SU-DHL-6 (cell line): ENCODE measurements at regions not wholly inside any gene's neighbourhood (a gene's known extent, or its start where the extent isn't known, plus 50 kb on each side); places are given as distances from the start of the nearest gene placed in this dataset.

Experiments used
- EZH2phosphoT487 ChIP-seq: fragments of 200-600 bp; sonication (generic), shearing (Covaris generic); conservative IDR thresholded peaks from 2 replicates; pipeline ENCODE4 v1.6.1; 2018; ENCODE audit warnings: mild to moderate bottlenecking, antibody characterized with exemption, low read length, moderate library complexity, mixed read lengths
- TF ChIP-seq, protein P1 (sequence below): fragments of 200-600 bp; sonication (generic); IDR thresholded peaks from one replicate; pipeline ENCODE4 v1.5.1; 2017; ENCODE audit warnings: antibody characterized with exemption, mild to moderate bottlenecking, low read length, moderate library complexity; ENCODE audit not compliant: insufficient read depth, poor library complexity, severe bottlenecking

DNA sequence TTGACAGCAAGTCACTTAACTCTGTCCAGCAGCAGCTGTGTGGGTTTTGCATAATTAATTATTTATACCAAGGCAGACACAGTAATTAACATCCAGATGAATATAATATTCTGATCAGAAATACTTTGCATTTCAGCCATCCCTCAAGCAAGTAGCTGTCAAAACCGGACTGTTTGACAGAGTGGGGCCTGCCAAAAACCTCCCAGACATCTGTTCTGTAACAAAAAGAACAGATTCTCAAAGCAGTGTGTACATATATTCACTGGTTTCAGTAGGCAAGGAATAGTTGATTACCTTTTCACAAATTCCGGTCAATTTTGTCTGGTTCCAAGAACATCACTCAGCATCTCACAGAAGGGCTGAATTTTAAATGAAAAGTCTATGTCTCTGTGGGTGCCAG lies 291.6 kb downstream of the CMPK2 start:
- TF ChIP-seq, protein P1, sequence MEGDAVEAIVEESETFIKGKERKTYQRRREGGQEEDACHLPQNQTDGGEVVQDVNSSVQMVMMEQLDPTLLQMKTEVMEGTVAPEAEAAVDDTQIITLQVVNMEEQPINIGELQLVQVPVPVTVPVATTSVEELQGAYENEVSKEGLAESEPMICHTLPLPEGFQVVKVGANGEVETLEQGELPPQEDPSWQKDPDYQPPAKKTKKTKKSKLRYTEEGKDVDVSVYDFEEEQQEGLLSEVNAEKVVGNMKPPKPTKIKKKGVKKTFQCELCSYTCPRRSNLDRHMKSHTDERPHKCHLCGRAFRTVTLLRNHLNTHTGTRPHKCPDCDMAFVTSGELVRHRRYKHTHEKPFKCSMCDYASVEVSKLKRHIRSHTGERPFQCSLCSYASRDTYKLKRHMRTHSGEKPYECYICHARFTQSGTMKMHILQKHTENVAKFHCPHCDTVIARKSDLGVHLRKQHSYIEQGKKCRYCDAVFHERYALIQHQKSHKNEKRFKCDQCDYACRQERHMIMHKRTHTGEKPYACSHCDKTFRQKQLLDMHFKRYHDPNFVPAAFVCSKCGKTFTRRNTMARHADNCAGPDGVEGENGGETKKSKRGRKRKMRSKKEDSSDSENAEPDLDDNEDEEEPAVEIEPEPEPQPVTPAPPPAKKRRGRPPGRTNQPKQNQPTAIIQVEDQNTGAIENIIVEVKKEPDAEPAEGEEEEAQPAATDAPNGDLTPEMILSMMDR, result no peak
- TF ChIP-seq EZH2phosphoT487, result no peak
